K562 (cell line): ENCODE measurements at regions not wholly inside any gene's neighbourhood (a gene's known extent, or its start where the extent isn't known, plus 50 kb on each side); places are given as distances from the start of the nearest gene placed in this dataset.

Experiments used
- ATAC-seq: fragments of 200-7000 bp; cut with Tn5 transposase; 3 replicates; pipeline ENCODE4 v1.9.1; 2020; ENCODE audit warnings: moderate library complexity
- BruUV-seq: library from RNA; stranded (reverse); fragments of 400-500 nt; replicated peaks from 2 replicates; lab custom pipeline; 2021; lab: Mats Ljungman, UMichigan
- CTCF ChIA-PET: fragments of 300-600 bp; formaldehyde crosslinking; extraction: SDS; loops from one replicate; lab custom pipeline; 2021; ENCODE audit warnings: low intra/inter-chr PET ratio; lab: Yijun Ruan, JAX
- POLR2A ChIA-PET: fragments of 300-600, 350-650 bp; sonication (Branson Sonifier 250); formaldehyde crosslinking; extraction: SDS; loops from one replicate; lab custom pipeline; 2021; ENCODE audit warnings: antibody characterized with exemption, inconsistent platforms; lab: Yijun Ruan, JAX
- DNase-seq, 4 experiments: peaks; one replicate each; pipeline versions ENCODE4 v3.0.0 to v3.0.0-alpha.2; 2011 to 2018; ENCODE audit warnings: low spot score in 3 of 4, mixed read lengths in 3 of 4; ENCODE audit errors: extremely low read depth in 1 of 4
- FAIRE-seq: peaks from 2 replicates; lab custom pipeline; 2011; peaks lifted over from hg19 to GRCh38; lab: Jason Lieb, UNC
- H2AFZ ChIP-seq: 2 replicates; pipeline ENCODE4 v1.6.0; 2011; ENCODE audit warnings: low read depth, low read length, control low read depth, inconsistent platforms
- H3K27ac ChIP-seq: fragments of 200-600 bp; 3 replicates; pipeline ENCODE4 v1.8.0; 2011; ENCODE audit warnings: low read depth, mild to moderate bottlenecking, control low read depth, inconsistent platforms, low read length, moderate library complexity, mixed read lengths; ENCODE audit errors: extremely low read depth
- H3K27me3 ChIP-seq, 2 experiments: fragments of 300-600 bp in 1 of 2; 2 replicates in 1 of 2; 3 replicates in 1 of 2; pipeline versions ENCODE4 v1.6.0 to v1.8.0; 2011; ENCODE audit warnings: inconsistent platforms in 2 of 2, low read length in 2 of 2, mild to moderate bottlenecking in 1 of 2, mixed read lengths in 1 of 2, moderate library complexity in 1 of 2; ENCODE audit not compliant: control insufficient read depth in 2 of 2, insufficient read depth in 2 of 2
- H3K36me3 ChIP-seq: fragments of 300-600 bp; 3 replicates; pipeline ENCODE4 v1.8.0; 2011; ENCODE audit warnings: mild to moderate bottlenecking, low read length, inconsistent platforms; ENCODE audit not compliant: control insufficient read depth, insufficient read depth
- H3K4me1 ChIP-seq, 2 experiments: fragments of 200-600 bp in 1 of 2; replicated peaks in 1 of 2; 2 replicates in 1 of 2; 3 replicates in 1 of 2; pipeline versions ENCODE4 v1.5.1 to v1.8.0; 2011; ENCODE audit warnings: inconsistent platforms in 2 of 2, low read length in 2 of 2, mild to moderate bottlenecking in 1 of 2, mixed read lengths in 1 of 2, moderate library complexity in 1 of 2; ENCODE audit not compliant: control insufficient read depth in 2 of 2, insufficient read depth in 2 of 2
- H3K4me2 ChIP-seq: 2 replicates; pipeline ENCODE4 v1.6.1; 2011; ENCODE audit warnings: low read length, control low read depth, inconsistent platforms, mixed read lengths; ENCODE audit not compliant: insufficient read depth
- H3K4me3 ChIP-seq: fragments of 200-600 bp; sonication (generic), shearing (Covaris generic); 2 replicates; pipeline ENCODE4 v1.5.1; 2016; ENCODE audit warnings: control low read depth, inconsistent platforms
- H3K79me2 ChIP-seq: fragments of 200-600 bp; 3 replicates; pipeline ENCODE4 v1.8.0; 2011; ENCODE audit warnings: low read length, inconsistent platforms; ENCODE audit not compliant: control insufficient read depth, insufficient read depth
- H3K9ac ChIP-seq, 2 experiments: 2 replicates each; pipeline versions ENCODE4 v1.6.0 to v1.6.1; 2011; ENCODE audit warnings: low read depth in 2 of 2, low read length in 2 of 2, control low read depth in 1 of 2, inconsistent platforms in 1 of 2, mild to moderate bottlenecking in 1 of 2, mixed read lengths in 1 of 2; ENCODE audit not compliant: insufficient read depth in 1 of 2
- H3K9me1 ChIP-seq: one replicate; pipeline ENCODE4 v1.6.0; 2011; ENCODE audit warnings: inconsistent platforms, mild to moderate bottlenecking, low read length, moderate library complexity; ENCODE audit not compliant: control insufficient read depth, insufficient read depth
- H3K9me3 ChIP-seq: replicated peaks from 2 replicates; pipeline ENCODE4 v1.5.1; 2011; ENCODE audit warnings: low read depth, low read length, inconsistent platforms; ENCODE audit not compliant: control insufficient read depth, insufficient read depth
- H4K20me1 ChIP-seq: replicated peaks from 2 replicates; pipeline ENCODE4 v1.6.1; 2011; ENCODE audit warnings: low read length, inconsistent platforms, mixed read lengths; ENCODE audit not compliant: control insufficient read depth, insufficient read depth
- CHD1 ChIP-seq: fragments of 200-600 bp; sonication (generic); IDR thresholded peaks from one replicate; pipeline ENCODE4 v1.6.1; 2012; ENCODE audit warnings: mild to moderate bottlenecking, moderate library complexity, low read length, inconsistent platforms
- FOXA3 ChIP-seq, 2 experiments: fragments of 450-650 bp in 1 of 2; sonication (generic) in 1 of 2; formaldehyde crosslinking; IDR thresholded peaks in 1 of 2; conservative IDR thresholded peaks in 1 of 2; 2 replicates each; pipeline versions ENCODE4 v1.4.0 to v1.8.0; 2020 to 2022; ENCODE audit warnings: mild to moderate bottlenecking in 2 of 2, missing genetic modification reagents in 1 of 2
- FUS ChIP-seq: fragments of 200-400 bp; formaldehyde crosslinking; optimal IDR thresholded peaks from 2 replicates; pipeline ENCODE3; 2017; ENCODE audit warnings: low read depth, low read length
- L3MBTL2 ChIP-seq: fragments of 450-650 bp; IDR thresholded peaks from 2 replicates; pipeline ENCODE4 v1.6.1; 2016; ENCODE audit warnings: mild to moderate bottlenecking, moderate library complexity
- MTF1 ChIP-seq: fragments of 250-450 bp; sonication (Bioruptor Pico); IDR thresholded peaks from 2 replicates; pipeline ENCODE4 v1.9.0; 2021; ENCODE audit warnings: moderate library complexity, mild to moderate bottlenecking, inconsistent platforms, borderline replicate concordance
- RHOXF2B ChIP-seq: fragments of 250-450 bp; sonication (Bioruptor Pico); conservative IDR thresholded peaks from 2 replicates; pipeline ENCODE4 v1.5.1; 2021
- TEAD4 ChIP-seq, 2 experiments: sonication (generic) in 1 of 2; formaldehyde crosslinking in 1 of 2; IDR thresholded peaks; 2 replicates each; pipeline versions ENCODE4 v1.6.1 to v1.8.0; 2012 to 2022; ENCODE audit warnings: borderline replicate concordance in 1 of 2, inconsistent platforms in 1 of 2, low read length in 1 of 2, mild to moderate bottlenecking in 1 of 2, missing genetic modification reagents in 1 of 2
- U2AF2 ChIP-seq: fragments of 200-400 bp; formaldehyde crosslinking; optimal IDR thresholded peaks from 2 replicates; pipeline ENCODE3; 2017; ENCODE audit warnings: low read depth, mild to moderate bottlenecking, low read length
- WGBS: fragments of 100-300 bp; shearing (Covaris generic); methylation state at CpG from one replicate; pipeline ENCODE4 v1.1.6; 2016; ENCODE audit warnings: low coverage, mixed read lengths; ENCODE audit not compliant: insufficient coverage; ENCODE audit errors: missing lambda C conversion rate; 5-methylcytosine and 5-hydroxymethylcytosine counted together
- in situ Hi-C: fragments of 300-500 bp; cut with MboI; formaldehyde crosslinking; loops from 4 replicates; pipeline ENCODE4 v1.15.0; 2018; ENCODE audit warnings: inconsistent platforms, mixed read lengths
- intact Hi-C: fragments of 100-400 bp; cut with micrococcal nuclease; formaldehyde crosslinking; loops from 2 replicates; pipeline ENCODE4 v1.14.2; 2022
- TF ChIP-seq, protein P1 (sequence below): fragments of 250-450 bp; sonication (Bioruptor Pico); IDR thresholded peaks from 2 replicates; pipeline ENCODE4 v1.8.0; 2021; ENCODE audit warnings: mild to moderate bottlenecking, moderate library complexity
- TF ChIP-seq, protein P2 (sequence below): fragments of 250-450 bp; sonication (Bioruptor Pico); IDR thresholded peaks from 2 replicates; pipeline ENCODE4 v1.5.1; 2021; ENCODE audit warnings: mild to moderate bottlenecking
- TF ChIP-seq, protein P3 (sequence below): sonication (generic); formaldehyde crosslinking; IDR thresholded peaks from 2 replicates; pipeline ENCODE4 v1.8.0; 2022; ENCODE audit warnings: mild to moderate bottlenecking, missing genetic modification reagents
- TF ChIP-seq, protein P4 (sequence below): fragments of 450-650 bp; IDR thresholded peaks from 2 replicates; pipeline ENCODE4 v1.6.1; 2018; ENCODE audit warnings: mild to moderate bottlenecking, low read depth; ENCODE audit not compliant: partially characterized antibody

DNA sequence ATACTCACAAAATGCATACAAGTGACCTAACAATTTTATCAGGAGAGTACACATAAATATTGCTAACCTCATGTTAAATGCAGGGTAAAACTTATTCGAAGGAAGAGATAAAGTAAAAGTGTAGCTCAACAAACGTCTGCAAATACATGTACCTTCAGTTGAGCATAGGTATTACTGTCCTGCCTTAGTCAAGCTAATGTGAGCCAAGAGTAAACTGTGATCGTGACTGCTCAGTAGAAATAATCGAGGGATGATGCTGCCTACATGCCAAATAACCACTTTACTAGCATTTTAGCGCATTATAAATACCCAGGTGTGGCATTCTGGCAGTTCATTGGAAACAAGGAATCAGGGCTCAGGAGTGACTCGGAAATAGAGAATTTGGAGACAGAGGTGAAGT, 779.5 kb downstream of the SOCS6 start:
- Histone ChIP-seq H3K9ac (no peak overlapping the region), H3K4me1 (no peaks in the 10 kb centered on the region), H3K9me1 (no peaks in the 10 kb centered on the region), H3K79me2 (no peaks in the 10 kb centered on the region), H3K9me3 (no peaks in the 10 kb centered on the region), H3K36me3 (no peaks in the 10 kb centered on the region), H2AFZ (no peak overlapping the region), H3K27ac (no peak overlapping the region), H3K4me3 (no peak overlapping the region), H4K20me1 (no peaks in the 10 kb centered on the region), H3K4me2 (no peak overlapping the region), H3K27me3 (no peaks in the 10 kb centered on the region)
- intact Hi-C loops (no loop called here), in situ Hi-C loops (no loop called here)
- ATAC-seq, result no peak
- BruUV-seq, result no TSS peak
- CTCF ChIA-PET, result no interaction called here
- WGBS, result 1% methylated on average over 6 of the region's 6 CpGs
- FAIRE-seq, result no peak
- DNase-seq, result no peak
- POLR2A ChIA-PET, result no interaction called here
- TF ChIP-seq, protein P1, sequence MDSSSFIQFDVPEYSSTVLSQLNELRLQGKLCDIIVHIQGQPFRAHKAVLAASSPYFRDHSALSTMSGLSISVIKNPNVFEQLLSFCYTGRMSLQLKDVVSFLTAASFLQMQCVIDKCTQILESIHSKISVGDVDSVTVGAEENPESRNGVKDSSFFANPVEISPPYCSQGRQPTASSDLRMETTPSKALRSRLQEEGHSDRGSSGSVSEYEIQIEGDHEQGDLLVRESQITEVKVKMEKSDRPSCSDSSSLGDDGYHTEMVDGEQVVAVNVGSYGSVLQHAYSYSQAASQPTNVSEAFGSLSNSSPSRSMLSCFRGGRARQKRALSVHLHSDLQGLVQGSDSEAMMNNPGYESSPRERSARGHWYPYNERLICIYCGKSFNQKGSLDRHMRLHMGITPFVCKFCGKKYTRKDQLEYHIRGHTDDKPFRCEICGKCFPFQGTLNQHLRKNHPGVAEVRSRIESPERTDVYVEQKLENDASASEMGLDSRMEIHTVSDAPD (CRISPR knock-in tag), result no peak
- TF ChIP-seq, protein P2, sequence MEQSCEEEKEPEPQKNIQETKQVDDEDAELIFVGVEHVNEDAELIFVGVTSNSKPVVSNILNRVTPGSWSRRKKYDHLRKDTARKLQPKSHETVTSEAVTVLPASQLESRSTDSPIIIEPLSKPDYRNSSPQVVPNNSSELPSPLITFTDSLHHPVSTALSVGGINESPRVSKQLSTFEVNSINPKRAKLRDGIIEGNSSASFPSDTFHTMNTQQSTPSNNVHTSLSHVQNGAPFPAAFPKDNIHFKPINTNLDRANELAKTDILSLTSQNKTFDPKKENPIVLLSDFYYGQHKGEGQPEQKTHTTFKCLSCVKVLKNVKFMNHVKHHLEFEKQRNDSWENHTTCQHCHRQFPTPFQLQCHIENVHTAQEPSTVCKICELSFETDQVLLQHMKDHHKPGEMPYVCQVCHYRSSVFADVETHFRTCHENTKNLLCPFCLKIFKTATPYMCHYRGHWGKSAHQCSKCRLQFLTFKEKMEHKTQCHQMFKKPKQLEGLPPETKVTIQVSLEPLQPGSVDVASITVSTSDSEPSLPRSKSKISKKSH (CRISPR knock-in tag), result no peak
- TF ChIP-seq CHD1 (no peak), L3MBTL2 (no peak), RHOXF2B (no peak), FUS (no peak), U2AF2 (no peak), TEAD4 (IDR thresholded peaks at IDR 0.05; ENCODE audit: low read length) (no peak), TEAD4 (CRISPR knock-in tag; IDR thresholded peaks at IDR 0.05; ENCODE audit: borderline replicate concordance) (no peak), MTF1 (CRISPR knock-in tag) (no peak), FOXA3 (CRISPR knock-in tag; conservative IDR thresholded peaks at IDR 0.05 in 1 of 2, IDR thresholded peaks at IDR 0.05 in 1 of 2) (no peak)
- TF ChIP-seq, protein P3, sequence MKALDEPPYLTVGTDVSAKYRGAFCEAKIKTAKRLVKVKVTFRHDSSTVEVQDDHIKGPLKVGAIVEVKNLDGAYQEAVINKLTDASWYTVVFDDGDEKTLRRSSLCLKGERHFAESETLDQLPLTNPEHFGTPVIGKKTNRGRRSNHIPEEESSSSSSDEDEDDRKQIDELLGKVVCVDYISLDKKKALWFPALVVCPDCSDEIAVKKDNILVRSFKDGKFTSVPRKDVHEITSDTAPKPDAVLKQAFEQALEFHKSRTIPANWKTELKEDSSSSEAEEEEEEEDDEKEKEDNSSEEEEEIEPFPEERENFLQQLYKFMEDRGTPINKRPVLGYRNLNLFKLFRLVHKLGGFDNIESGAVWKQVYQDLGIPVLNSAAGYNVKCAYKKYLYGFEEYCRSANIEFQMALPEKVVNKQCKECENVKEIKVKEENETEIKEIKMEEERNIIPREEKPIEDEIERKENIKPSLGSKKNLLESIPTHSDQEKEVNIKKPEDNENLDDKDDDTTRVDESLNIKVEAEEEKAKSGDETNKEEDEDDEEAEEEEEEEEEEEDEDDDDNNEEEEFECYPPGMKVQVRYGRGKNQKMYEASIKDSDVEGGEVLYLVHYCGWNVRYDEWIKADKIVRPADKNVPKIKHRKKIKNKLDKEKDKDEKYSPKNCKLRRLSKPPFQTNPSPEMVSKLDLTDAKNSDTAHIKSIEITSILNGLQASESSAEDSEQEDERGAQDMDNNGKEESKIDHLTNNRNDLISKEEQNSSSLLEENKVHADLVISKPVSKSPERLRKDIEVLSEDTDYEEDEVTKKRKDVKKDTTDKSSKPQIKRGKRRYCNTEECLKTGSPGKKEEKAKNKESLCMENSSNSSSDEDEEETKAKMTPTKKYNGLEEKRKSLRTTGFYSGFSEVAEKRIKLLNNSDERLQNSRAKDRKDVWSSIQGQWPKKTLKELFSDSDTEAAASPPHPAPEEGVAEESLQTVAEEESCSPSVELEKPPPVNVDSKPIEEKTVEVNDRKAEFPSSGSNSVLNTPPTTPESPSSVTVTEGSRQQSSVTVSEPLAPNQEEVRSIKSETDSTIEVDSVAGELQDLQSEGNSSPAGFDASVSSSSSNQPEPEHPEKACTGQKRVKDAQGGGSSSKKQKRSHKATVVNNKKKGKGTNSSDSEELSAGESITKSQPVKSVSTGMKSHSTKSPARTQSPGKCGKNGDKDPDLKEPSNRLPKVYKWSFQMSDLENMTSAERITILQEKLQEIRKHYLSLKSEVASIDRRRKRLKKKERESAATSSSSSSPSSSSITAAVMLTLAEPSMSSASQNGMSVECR (CRISPR knock-in tag), result no peak
- TF ChIP-seq, protein P4, sequence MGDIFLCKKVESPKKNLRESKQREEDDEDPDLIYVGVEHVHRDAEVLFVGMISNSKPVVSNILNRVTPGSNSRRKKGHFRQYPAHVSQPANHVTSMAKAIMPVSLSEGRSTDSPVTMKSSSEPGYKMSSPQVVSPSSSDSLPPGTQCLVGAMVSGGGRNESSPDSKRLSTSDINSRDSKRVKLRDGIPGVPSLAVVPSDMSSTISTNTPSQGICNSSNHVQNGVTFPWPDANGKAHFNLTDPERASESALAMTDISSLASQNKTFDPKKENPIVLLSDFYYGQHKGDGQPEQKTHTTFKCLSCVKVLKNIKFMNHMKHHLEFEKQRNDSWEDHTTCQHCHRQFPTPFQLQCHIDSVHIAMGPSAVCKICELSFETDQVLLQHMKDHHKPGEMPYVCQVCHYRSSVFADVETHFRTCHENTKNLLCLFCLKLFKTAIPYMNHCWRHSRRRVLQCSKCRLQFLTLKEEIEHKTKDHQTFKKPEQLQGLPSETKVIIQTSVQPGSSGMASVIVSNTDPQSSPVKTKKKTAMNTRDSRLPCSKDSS, result no peak
